CD1c-positive myeloid dendritic cell (primary cell): ENCODE measurements at regions not wholly inside any gene's neighbourhood (a gene's known extent, or its start where the extent isn't known, plus 50 kb on each side); places are given as distances from the start of the nearest gene placed in this dataset.
"Not testable (repeated sequence)": the region's sequence is repeated elsewhere in the genome, so short reads cannot be mapped to it uniquely, and the experiment has no call there.

Experiments used
- DNase-seq: peaks from one replicate; pipeline ENCODE4 v3.0.0-alpha.2; 2016; ENCODE audit errors: extremely low spot score

GRCh38 chr3:105274958-105275357, 91.8 kb upstream of the ALCAM start:
- DNase-seq = no peak

- no peak for DNase-seq
Measured at GRCh38 chr3:105277656-105278055, 89.1 kb upstream of the ALCAM start.

- no peak for DNase-seq
Measured at GRCh38 chr3:105278688-105279087, 88.0 kb upstream of the ALCAM start.

- no peak for DNase-seq
Measured at GRCh38 chr3:105281989-105282388, 84.7 kb upstream of the ALCAM start.

GRCh38 chr3:105284876-105285275, 81.8 kb upstream of the ALCAM start:
- DNase-seq = no peak

- no peak for DNase-seq
Measured at GRCh38 chr3:105285653-105286241, 81.0 kb upstream of the ALCAM start.

GRCh38 chr3:105293441-105293840, 73.3 kb upstream of the ALCAM start:
- no peak for DNase-seq

GRCh38 chr3:105296182-105296822, 70.4 kb upstream of the ALCAM start:
- not testable (repeated sequence) for DNase-seq

- DNase-seq = no peak
Measured at GRCh38 chr3:105304487-105304886, 62.2 kb upstream of the ALCAM start.

GRCh38 chr3:105315144-105315543, 51.6 kb upstream of the ALCAM start:
- no peak for DNase-seq

GRCh38 chr3:105315815-105316214, 50.9 kb upstream of the ALCAM start:
- no peak for DNase-seq

- DNase-seq = peak; percentile 52
Measured at GRCh38 chr3:105316331-105316730, 50.4 kb upstream of the ALCAM start.
